GM12864 (cell line): ENCODE measurements at regions not wholly inside any gene's neighbourhood (a gene's known extent, or its start where the extent isn't known, plus 50 kb on each side); places are given as distances from the start of the nearest gene placed in this dataset.
"Not testable (repeated sequence)": the region's sequence is repeated elsewhere in the genome, so short reads cannot be mapped to it uniquely, and the experiment has no call there.

Source experiments
- DNase-seq: peaks from one replicate; pipeline ENCODE4 v3.0.0-alpha.2; 2011; ENCODE audit warnings: low read depth
- H3K4me3 ChIP-seq: 2 replicates; pipeline ENCODE4 v1.5.1; 2011; ENCODE audit warnings: mild to moderate bottlenecking, low read depth, low read length, control low read depth
- TF ChIP-seq, protein P1 (sequence below): IDR thresholded peaks from 2 replicates; pipeline ENCODE4 v1.5.1; 2011; ENCODE audit warnings: low read depth, mild to moderate bottlenecking, moderate library complexity, low read length, control low read depth, inconsistent platforms; ENCODE audit errors: missing control alignments

DNA sequence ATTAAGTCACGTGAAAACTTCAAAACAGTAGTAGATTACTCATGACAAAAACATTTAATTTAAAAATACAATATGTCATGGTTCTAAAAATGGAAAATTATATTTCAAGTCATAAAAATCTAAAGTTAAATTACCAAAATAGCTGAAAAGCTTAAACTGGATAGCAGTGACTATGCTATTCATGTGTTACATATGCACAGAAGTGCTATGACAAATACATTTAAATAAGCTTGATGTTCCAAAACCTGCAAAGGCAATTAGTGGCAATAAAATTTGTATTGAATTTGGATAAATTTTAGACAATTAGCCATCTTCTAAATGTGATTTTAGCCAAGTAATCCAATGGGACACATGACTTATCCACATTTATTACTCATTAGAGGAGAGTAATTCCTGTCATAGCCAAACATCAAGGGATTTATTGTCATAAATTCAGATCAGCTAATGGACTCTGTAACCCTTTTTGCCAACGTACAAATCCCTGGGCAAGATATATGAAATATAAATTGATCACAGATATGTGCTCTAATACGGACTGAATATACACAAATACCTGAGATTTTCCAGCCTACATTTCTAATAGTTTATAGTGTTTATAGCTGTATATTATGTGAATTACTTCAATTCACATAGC lies 419.4 kb downstream of the ISL1 start:
- no peak overlapping the region for H3K4me3 ChIP-seq
- TF ChIP-seq, protein P1, sequence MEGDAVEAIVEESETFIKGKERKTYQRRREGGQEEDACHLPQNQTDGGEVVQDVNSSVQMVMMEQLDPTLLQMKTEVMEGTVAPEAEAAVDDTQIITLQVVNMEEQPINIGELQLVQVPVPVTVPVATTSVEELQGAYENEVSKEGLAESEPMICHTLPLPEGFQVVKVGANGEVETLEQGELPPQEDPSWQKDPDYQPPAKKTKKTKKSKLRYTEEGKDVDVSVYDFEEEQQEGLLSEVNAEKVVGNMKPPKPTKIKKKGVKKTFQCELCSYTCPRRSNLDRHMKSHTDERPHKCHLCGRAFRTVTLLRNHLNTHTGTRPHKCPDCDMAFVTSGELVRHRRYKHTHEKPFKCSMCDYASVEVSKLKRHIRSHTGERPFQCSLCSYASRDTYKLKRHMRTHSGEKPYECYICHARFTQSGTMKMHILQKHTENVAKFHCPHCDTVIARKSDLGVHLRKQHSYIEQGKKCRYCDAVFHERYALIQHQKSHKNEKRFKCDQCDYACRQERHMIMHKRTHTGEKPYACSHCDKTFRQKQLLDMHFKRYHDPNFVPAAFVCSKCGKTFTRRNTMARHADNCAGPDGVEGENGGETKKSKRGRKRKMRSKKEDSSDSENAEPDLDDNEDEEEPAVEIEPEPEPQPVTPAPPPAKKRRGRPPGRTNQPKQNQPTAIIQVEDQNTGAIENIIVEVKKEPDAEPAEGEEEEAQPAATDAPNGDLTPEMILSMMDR: no peak
- DNase-seq: no peak

DNA sequence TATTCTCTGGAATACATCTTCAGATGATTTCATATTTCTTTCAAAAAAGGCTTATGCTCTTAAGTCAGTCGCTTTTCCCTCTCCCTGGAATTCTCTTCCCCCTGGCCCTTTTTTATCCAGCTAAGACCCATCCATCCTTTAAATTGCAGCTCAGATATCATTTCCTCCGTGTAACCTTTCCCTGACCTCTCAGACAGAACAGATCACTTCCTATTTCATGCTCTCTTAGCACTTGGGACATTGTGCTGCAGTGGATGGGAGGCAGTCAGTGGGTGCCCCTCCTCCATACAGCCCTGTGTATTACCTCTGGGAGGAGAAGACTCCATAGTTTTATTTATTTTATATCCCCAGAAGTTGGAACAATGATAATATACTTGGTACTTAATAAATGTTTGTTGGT lies 423.4 kb downstream of the ISL1 start:
- H3K4me3 ChIP-seq: no peak overlapping the region
- DNase-seq: no peak
- TF ChIP-seq, protein P1: no peak

DNA sequence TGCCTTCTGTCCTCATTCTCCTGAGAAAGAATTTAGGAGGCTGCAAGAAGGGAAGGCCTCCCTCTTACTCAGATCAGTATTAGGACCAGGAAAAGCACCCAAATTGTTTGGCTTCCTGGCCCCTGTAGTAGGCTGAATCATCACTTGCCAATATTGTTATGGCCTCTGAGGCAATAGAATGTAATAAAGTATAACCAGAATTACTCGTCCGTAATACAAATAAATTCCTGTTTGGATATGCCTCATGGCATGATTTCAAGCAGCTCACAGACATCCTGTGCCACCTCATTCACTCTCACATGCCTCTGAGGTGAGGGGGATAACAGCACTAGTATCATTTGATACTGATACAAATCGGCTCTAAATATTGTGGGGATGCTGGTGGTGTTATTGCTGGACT lies 427.3 kb downstream of the ISL1 start:
- no peak overlapping the region for H3K4me3 ChIP-seq
- TF ChIP-seq, protein P1: no peak
- no peak for DNase-seq

DNA sequence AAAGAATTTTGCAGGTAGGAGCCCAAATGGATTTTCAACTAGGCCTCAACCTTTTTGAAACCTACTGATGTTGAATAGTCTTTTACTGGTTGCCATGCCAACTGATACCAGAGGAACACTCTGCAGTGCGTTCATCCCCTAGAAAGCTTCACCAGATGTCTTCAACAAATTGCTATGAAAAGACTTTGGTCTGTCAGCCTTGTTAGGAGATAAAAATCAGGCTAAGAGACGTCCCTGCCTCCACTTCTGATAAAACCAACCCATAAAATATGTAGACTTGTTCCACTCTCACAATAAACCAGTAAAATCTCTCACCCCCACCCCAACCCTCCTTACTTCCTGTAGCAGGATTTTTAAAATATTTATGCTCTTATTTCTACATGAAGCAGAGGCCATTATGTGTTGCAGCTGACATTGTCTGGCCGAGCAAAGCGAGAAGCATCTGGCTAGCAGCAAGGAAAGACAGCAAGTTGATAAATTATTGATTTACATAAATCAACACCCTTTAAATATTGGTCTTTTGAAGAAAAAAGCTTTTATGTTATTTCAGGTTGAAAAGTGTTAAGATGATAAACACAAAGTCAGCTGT lies 428.7 kb downstream of the ISL1 start:
- TF ChIP-seq, protein P1: no peak
- H3K4me3 ChIP-seq: no peak overlapping the region
- DNase-seq: no peak

DNA sequence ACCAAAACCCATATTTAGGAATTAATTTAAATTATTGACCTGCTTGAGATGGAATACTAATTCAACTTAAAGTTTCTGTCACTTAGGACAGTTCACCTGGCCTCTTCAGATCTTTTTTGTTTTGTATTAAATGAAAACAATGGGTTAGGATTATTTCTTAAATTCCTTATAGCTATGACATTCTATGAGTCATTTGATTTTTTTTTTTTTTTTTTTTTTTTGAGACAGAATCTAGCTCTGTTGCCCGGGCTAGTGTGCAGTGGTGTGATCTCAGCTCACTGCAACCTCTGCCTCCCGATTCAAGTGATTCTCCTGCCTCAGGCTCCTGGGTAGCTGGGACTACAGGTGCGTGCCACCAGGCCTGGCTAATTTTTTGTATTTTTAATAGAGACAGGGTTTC lies 431.6 kb downstream of the ISL1 start:
- DNase-seq, H3K4me3 ChIP-seq: not testable (repeated sequence)

DNA sequence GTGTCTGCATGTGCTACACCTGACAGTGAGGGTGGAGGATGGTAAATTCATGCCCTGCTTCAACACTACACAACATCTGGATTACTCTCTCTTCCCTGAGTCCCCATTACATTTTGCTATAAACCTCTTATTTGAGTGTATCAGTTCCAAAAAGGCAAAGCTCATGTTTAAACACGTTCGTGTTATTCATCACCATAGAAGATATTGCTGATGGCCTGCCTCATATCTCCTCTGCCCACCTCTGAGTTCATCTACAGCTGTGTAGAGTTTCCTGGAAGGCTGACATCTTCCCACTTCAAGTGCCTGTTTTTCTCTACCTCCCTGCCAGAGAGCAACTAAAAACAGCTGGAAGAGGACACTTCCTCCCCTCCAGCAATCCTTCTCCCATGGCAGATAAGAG lies 433.2 kb downstream of the ISL1 start:
- TF ChIP-seq, protein P1: no peak
- H3K4me3 ChIP-seq: no peak overlapping the region
- no peak for DNase-seq

DNA sequence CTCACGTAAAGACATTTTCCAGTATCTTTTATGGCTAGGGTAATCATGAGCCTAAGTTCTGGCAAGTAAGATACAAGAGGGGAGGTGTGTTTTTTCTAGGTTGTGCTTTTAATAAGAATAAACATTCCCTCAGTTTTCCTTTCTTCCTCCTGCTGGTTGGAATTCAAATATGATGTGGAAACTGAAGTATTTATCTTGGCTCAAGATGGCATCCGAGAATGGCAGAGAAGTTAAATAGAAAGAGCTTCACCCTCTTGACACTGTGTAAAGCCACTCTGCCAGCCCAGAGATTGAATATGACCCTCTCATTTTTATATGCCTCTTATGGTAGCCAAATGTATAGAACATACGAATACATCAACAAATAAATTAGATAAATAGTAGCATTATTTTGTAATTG lies 438.4 kb downstream of the ISL1 start:
- no peak overlapping the region for H3K4me3 ChIP-seq
- DNase-seq: no peak
- TF ChIP-seq, protein P1: no peak

DNA sequence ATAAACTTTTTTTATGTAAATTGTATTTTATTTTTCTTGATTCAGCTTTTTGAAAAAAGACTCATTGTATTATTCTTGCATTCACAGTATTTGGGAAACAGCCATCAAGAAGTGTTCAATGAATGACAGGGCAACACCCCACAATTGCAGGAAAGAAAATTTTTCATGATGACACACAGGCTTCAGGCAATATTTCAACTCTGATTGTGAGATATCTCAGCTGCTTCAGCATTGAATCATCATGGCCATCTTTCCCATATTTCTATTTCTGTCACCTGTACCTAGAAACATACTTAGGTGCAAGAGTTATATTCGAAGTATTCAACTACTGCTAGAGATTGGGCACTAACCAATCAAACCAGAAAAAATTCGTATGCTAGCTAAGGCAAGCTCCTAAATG lies 446.0 kb downstream of the ISL1 start:
- TF ChIP-seq, protein P1: no peak
- DNase-seq: no peak
- no peak overlapping the region for H3K4me3 ChIP-seq
